AG20443 (cell line): ENCODE measurements at regions not wholly inside any gene's neighbourhood (a gene's known extent, or its start where the extent isn't known, plus 50 kb on each side); places are given as distances from the start of the nearest gene placed in this dataset.
"Not testable (repeated sequence)": the region's sequence is repeated elsewhere in the genome, so short reads cannot be mapped to it uniquely, and the experiment has no call there.

Experiments used
- DNase-seq: peaks from one replicate; pipeline ENCODE4 v3.0.0; 2012; ENCODE audit warnings: low spot score, mixed read lengths

GRCh38 chr4:159937595-159937994 lies 834.7 kb downstream of the RAPGEF2 start:
- DNase-seq = no peak

- not testable (repeated sequence) for DNase-seq
Observed at GRCh38 chr4:159939681-159940080, 836.8 kb downstream of the RAPGEF2 start.

- no peak for DNase-seq
Observed at GRCh38 chr4:159941076-159941475, 838.2 kb downstream of the RAPGEF2 start.

GRCh38 chr4:159944477-159944876 lies 841.6 kb downstream of the RAPGEF2 start:
- DNase-seq = no peak

- DNase-seq = peak; percentile 21
Observed at GRCh38 chr4:159946983-159947615, 844.2 kb downstream of the RAPGEF2 start.

GRCh38 chr4:159950707-159951106 lies 847.8 kb downstream of the RAPGEF2 start:
- DNase-seq = no peak

GRCh38 chr4:159966746-159967145 lies 863.9 kb downstream of the RAPGEF2 start:
- DNase-seq = no peak

GRCh38 chr4:159976871-159977482 lies 874.1 kb downstream of the RAPGEF2 start:
- DNase-seq = not testable (repeated sequence)

- DNase-seq = no peak
Observed at GRCh38 chr4:159977907-159978617, 875.2 kb downstream of the RAPGEF2 start.

GRCh38 chr4:159979351-159979750 lies 876.5 kb downstream of the RAPGEF2 start:
- DNase-seq = no peak

GRCh38 chr4:159979953-159980352 lies 877.1 kb downstream of the RAPGEF2 start:
- DNase-seq = no peak

- DNase-seq = no peak
Observed at GRCh38 chr4:159980826-159981468, 878.1 kb downstream of the RAPGEF2 start.

GRCh38 chr4:159981469-159981856 lies 878.6 kb downstream of the RAPGEF2 start:
- DNase-seq = no peak

GRCh38 chr4:159983082-159983481 lies 880.2 kb downstream of the RAPGEF2 start:
- DNase-seq = no peak

GRCh38 chr4:160009656-160010493 lies 907.0 kb downstream of the RAPGEF2 start:
- DNase-seq = no peak

- no peak for DNase-seq
Observed at GRCh38 chr4:160019936-160020335, 917.1 kb downstream of the RAPGEF2 start.

GRCh38 chr4:160020804-160021203 lies 917.9 kb downstream of the RAPGEF2 start:
- DNase-seq = no peak

GRCh38 chr4:160021870-160022269 lies 919.0 kb downstream of the RAPGEF2 start:
- DNase-seq = no peak

- no peak for DNase-seq
Observed at GRCh38 chr4:160026721-160027120, 923.8 kb downstream of the RAPGEF2 start.

- no peak for DNase-seq
Observed at GRCh38 chr4:160034501-160034900, 931.6 kb downstream of the RAPGEF2 start.

- DNase-seq = no peak
Observed at GRCh38 chr4:160038615-160039014, 935.7 kb downstream of the RAPGEF2 start.

- no peak for DNase-seq
Observed at GRCh38 chr4:160044693-160045092, 941.8 kb downstream of the RAPGEF2 start.
